HG03439 (cell line): ENCODE measurements at regions not wholly inside any gene's neighbourhood (a gene's known extent, or its start where the extent isn't known, plus 50 kb on each side); places are given as distances from the start of the nearest gene placed in this dataset.
"Not testable (repeated sequence)": the region's sequence is repeated elsewhere in the genome, so short reads cannot be mapped to it uniquely, and the experiment has no call there.

ENCODE experiments used
- ATAC-seq: cut with Tn5 transposase; IDR thresholded peaks from one replicate; pipeline ENCODE4 v1.9.1; 2021; ENCODE audit warnings: mild to moderate bottlenecking, moderate library complexity; ENCODE audit not compliant: unreplicated experiment

- ATAC-seq: not testable (repeated sequence)
Observed at GRCh38 chr6:113254194-113254593, 603.0 kb upstream of the MARCKS start.

- no peak for ATAC-seq
Observed at GRCh38 chr6:113258771-113259170, 598.4 kb upstream of the MARCKS start.

GRCh38 chr6:113271437-113271836 lies 585.7 kb upstream of the MARCKS start:
- ATAC-seq: no peak

- no peak for ATAC-seq
Observed at GRCh38 chr6:113276601-113277000, 580.5 kb upstream of the MARCKS start.

GRCh38 chr6:113277111-113277510 lies 580.0 kb upstream of the MARCKS start:
- no peak for ATAC-seq

- no peak for ATAC-seq
Observed at GRCh38 chr6:113281014-113281413, 576.1 kb upstream of the MARCKS start.

- ATAC-seq: no peak
Observed at GRCh38 chr6:113281431-113281830, 575.7 kb upstream of the MARCKS start.

GRCh38 chr6:113287396-113287795 lies 569.7 kb upstream of the MARCKS start:
- ATAC-seq: no peak

GRCh38 chr6:113288409-113288808 lies 568.7 kb upstream of the MARCKS start:
- ATAC-seq: no peak

GRCh38 chr6:113289166-113289565 lies 568.0 kb upstream of the MARCKS start:
- ATAC-seq: no peak

- no peak for ATAC-seq
Observed at GRCh38 chr6:113290684-113291083, 566.5 kb upstream of the MARCKS start.

GRCh38 chr6:113291751-113292445 lies 565.2 kb upstream of the MARCKS start:
- ATAC-seq: no peak

GRCh38 chr6:113292646-113293422 lies 564.3 kb upstream of the MARCKS start:
- peak; percentile 86 for ATAC-seq

- ATAC-seq: no peak
Observed at GRCh38 chr6:113293423-113293740, 563.8 kb upstream of the MARCKS start.

GRCh38 chr6:113299531-113299930 lies 557.6 kb upstream of the MARCKS start:
- ATAC-seq: no peak

- no peak for ATAC-seq
Observed at GRCh38 chr6:113301651-113302050, 555.5 kb upstream of the MARCKS start.

GRCh38 chr6:113304116-113304515 lies 553.0 kb upstream of the MARCKS start:
- no peak for ATAC-seq

GRCh38 chr6:113306552-113307145 lies 550.5 kb upstream of the MARCKS start:
- ATAC-seq: peak; percentile 95

- no peak for ATAC-seq
Observed at GRCh38 chr6:113308266-113308665, 548.9 kb upstream of the MARCKS start.

GRCh38 chr6:113313841-113314240 lies 543.3 kb upstream of the MARCKS start:
- no peak for ATAC-seq

- ATAC-seq: no peak
Observed at GRCh38 chr6:113315165-113315564, 542.0 kb upstream of the MARCKS start.

GRCh38 chr6:113315879-113316278 lies 541.3 kb upstream of the MARCKS start:
- no peak for ATAC-seq
